Left lobe of liver (tissue), 2 donors: ENCODE measurements at regions not wholly inside any gene's neighbourhood (a gene's known extent, or its start where the extent isn't known, plus 50 kb on each side); places are given as distances from the start of the nearest gene placed in this dataset.
"Not testable (repeated sequence)": the region's sequence is repeated elsewhere in the genome, so short reads cannot be mapped to it uniquely, and the experiment has no call there.

ENCODE experiments used
- ATAC-seq: fragments of 200-7000 bp; cut with Tn5 transposase; one replicate; pipeline ENCODE4 v1.9.1; 2020; ENCODE audit warnings: mild to moderate bottlenecking, moderate library complexity
- DNase-seq: peaks from one replicate; pipeline ENCODE4 v3.0.0-alpha.2; 2020; ENCODE audit warnings: low spot score
- donor health status: DM: no; HTN: no; CAD: no; lungs with moderate emphysema.
- donor health status: DM: no; HTN: yes; CAD: no.

GRCh38 chr13:95387733-95388207 lies 86.5 kb upstream of the ABCC4 start:
- ATAC-seq (no peak), DNase-seq (no peak)

GRCh38 chr13:95388420-95389079 lies 87.3 kb upstream of the ABCC4 start:
- ATAC-seq (no peak), DNase-seq (no peak)

GRCh38 chr13:95391362-95391761 lies 90.1 kb upstream of the ABCC4 start:
- DNase-seq: no peak
- ATAC-seq: no peak

GRCh38 chr13:95391785-95392184 lies 90.5 kb upstream of the ABCC4 start:
- DNase-seq: no peak
- ATAC-seq: no peak

GRCh38 chr13:95392597-95392996 lies 91.3 kb upstream of the ABCC4 start:
- ATAC-seq (no peak), DNase-seq (no peak)

GRCh38 chr13:95403349-95404140 lies 102.3 kb upstream of the ABCC4 start:
- ATAC-seq (no peak), DNase-seq (no peak)

- DNase-seq (peak; percentile 84), ATAC-seq (peak; percentile 100)
These were observed 103.1 kb upstream of the ABCC4 start for GRCh38 chr13:95404141-95404882.

- DNase-seq: no peak
- ATAC-seq: no peak
These were observed 104.9 kb upstream of the ABCC4 start for GRCh38 chr13:95406176-95406575.

- ATAC-seq: no peak
- no peak for DNase-seq
These were observed 110.3 kb upstream of the ABCC4 start for GRCh38 chr13:95411428-95412040.

GRCh38 chr13:95418946-95419345 lies 117.7 kb upstream of the ABCC4 start:
- no peak for ATAC-seq
- DNase-seq: no peak

- DNase-seq (no peak), ATAC-seq (no peak)
These were observed 119.2 kb upstream of the ABCC4 start for GRCh38 chr13:95420501-95420900.

- ATAC-seq: no peak
These were observed 125.4 kb upstream of the ABCC4 start for GRCh38 chr13:95426631-95427030.

GRCh38 chr13:95430525-95430924 lies 122.0 kb upstream of the CLDN10 start:
- not testable (repeated sequence) for ATAC-seq, DNase-seq

More at GRCh38 chr13:95426631-95427030, 125.4 kb upstream of the ABCC4 start:
- no peak for DNase-seq

- no peak for ATAC-seq
- DNase-seq: no peak
These were observed 120.4 kb upstream of the CLDN10 start for GRCh38 chr13:95432141-95432540.

GRCh38 chr13:95433537-95433936 lies 119.0 kb upstream of the CLDN10 start:
- DNase-seq (no peak), ATAC-seq (no peak)

GRCh38 chr13:95434111-95434510 lies 118.4 kb upstream of the CLDN10 start:
- no peak for DNase-seq

GRCh38 chr13:95437561-95437960 lies 115.0 kb upstream of the CLDN10 start:
- ATAC-seq (no peak), DNase-seq (no peak)

More at GRCh38 chr13:95434111-95434510, 118.4 kb upstream of the CLDN10 start:
- ATAC-seq: no peak

GRCh38 chr13:95438297-95438696 lies 114.2 kb upstream of the CLDN10 start:
- DNase-seq (no peak), ATAC-seq (peak; percentile 20)

GRCh38 chr13:95440441-95441088 lies 112.0 kb upstream of the CLDN10 start:
- DNase-seq: no peak
- ATAC-seq: no peak

GRCh38 chr13:95441326-95441725 lies 111.2 kb upstream of the CLDN10 start:
- DNase-seq (no peak), ATAC-seq (no peak)
